HG03175 (cell line): ENCODE measurements at regions not wholly inside any gene's neighbourhood (a gene's known extent, or its start where the extent isn't known, plus 50 kb on each side); places are given as distances from the start of the nearest gene placed in this dataset.
"Not testable (repeated sequence)": the region's sequence is repeated elsewhere in the genome, so short reads cannot be mapped to it uniquely, and the experiment has no call there.

ENCODE experiments used
- ATAC-seq: cut with Tn5 transposase; IDR thresholded peaks from one replicate; pipeline ENCODE4 v1.9.1; 2021; ENCODE audit warnings: mild to moderate bottlenecking, moderate library complexity; ENCODE audit not compliant: unreplicated experiment

GRCh38 chr2:188787021-188787657 lies 187.0 kb upstream of the COL3A1 start:
- ATAC-seq, result no peak

DNA sequence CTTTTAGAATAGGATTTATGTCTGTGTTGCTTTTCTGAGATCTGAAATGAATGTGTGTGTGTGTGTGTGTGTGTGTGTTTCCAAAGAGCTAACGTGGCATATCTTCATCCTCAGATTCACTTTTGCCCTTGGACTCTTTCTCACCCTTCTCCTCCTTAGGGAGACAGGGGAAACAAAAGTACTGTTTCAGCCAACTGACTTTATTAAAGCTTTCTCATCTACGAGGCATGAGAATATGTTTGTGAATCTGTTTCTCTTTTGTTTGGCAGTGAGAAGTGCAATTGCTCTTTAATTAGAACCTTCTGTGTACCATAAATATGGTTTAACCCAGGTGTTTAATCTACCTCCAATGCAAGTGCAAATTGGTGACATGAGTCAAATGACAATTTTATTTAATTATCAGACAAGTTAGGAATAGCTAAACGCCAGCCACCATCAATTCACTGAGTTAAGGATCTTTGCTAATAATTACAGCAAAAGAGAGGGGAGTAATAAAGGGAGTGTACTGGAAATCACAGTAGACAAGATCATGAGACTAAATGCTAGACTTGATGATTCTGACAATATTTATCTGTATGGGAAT lies 186.4 kb upstream of the COL3A1 start:
- ATAC-seq, result no peak

DNA sequence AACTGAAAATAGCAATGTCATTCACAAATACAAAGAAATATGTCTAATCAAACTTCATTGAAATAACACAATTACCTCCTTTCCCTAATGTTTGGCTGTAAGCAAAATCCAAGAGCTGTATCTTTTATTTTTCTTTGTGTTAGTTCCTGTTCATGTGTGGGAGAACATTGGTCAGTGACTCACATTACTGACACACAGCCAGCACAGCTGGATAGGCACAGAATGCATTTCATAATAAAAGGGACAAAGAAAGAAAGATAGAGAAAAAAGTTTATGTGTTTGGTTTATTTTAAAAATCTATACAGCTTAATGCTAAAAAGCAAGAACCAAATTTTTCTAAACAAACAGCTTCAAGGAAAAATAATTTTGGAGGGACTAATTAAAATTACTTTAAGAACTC lies 185.6 kb upstream of the COL3A1 start:
- no peak for ATAC-seq

- no peak for ATAC-seq
Observed at GRCh38 chr2:188789951-188790350, 184.2 kb upstream of the COL3A1 start.

- ATAC-seq, result not testable (repeated sequence)
Observed at GRCh38 chr2:188794453-188794852, 179.7 kb upstream of the COL3A1 start.

- ATAC-seq, result no peak
Observed at GRCh38 chr2:188795762-188796161, 178.4 kb upstream of the COL3A1 start.

DNA sequence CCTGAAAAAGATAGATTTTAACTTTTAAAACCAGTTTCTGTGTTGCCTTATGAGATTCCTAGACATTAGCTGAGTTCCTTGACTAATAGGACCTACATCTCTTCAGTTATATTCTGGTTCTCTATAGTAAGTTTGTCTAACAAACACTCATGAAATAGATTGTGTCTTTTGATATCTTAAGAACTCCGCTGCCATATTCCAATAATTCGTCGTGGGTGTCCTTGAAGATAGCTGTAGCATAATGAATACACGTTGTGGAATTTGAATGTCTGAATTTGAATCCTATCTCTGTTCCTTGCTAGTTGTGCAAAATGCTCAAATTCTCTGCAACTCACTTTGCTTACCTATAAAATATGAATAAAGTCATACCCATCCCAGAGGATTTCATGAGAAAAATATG lies 176.8 kb upstream of the COL3A1 start:
- ATAC-seq, result no peak

DNA sequence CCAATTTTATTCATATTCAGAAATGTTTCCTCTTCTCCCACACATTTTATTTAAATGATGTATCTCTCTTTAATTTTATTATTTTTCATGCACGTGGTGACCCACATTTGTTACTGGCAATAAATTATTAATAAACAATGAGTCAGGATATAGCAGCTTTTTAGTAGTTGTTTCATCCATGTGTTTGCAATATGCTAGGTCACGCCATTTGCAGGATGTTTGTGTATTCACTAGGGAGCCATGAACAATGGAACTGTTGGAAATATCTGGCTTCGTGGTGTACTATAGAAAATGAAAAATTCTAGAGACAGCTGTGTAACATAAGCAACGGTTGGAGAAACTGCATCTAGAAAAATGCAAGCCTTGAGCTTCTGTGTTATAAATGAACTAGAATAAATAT lies 176.0 kb upstream of the COL3A1 start:
- no peak for ATAC-seq

GRCh38 chr2:188805219-188805618 lies 169.0 kb upstream of the COL3A1 start:
- no peak for ATAC-seq

- ATAC-seq, result no peak
Observed at GRCh38 chr2:188808947-188809355, 165.2 kb upstream of the COL3A1 start.

DNA sequence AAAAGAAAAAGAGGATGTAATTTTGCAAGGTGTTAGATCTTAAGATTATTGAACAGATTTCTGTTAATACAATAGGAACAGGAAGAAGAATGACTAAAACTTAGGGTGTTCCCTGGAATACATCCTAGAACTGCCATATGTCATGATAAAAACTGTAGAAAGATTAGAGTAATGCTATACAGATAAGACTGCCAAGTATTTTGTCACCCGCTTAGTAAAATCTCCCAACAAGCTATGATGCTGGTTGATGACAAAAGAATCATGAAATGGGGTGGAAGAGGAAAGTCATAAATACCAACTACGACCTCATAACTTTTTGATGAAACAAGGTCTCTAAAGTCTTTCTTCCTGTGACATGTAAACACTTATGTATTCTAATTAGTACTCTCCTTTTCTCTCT lies 163.6 kb upstream of the COL3A1 start:
- ATAC-seq, result no peak

- no peak for ATAC-seq
Observed at GRCh38 chr2:188811522-188811921, 162.7 kb upstream of the COL3A1 start.

DNA sequence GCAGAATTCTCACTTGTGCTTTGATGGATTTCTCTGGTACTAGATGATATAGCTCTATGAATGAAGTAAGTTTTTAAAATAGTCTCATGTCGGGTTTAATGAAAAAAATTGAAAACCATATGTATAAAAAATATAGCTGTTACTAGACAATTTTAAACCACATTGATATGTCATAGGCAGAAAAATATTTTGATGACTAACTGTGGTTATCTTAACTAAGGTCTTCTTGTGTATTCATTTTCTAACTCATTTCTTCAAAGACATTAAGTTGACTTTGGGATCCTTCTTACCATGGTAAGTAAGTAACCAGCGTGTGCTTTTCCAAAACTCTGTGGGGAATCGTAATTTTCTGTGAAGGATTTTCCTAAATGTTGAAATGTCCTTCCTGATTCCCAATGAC lies 160.9 kb upstream of the COL3A1 start:
- ATAC-seq, result no peak

DNA sequence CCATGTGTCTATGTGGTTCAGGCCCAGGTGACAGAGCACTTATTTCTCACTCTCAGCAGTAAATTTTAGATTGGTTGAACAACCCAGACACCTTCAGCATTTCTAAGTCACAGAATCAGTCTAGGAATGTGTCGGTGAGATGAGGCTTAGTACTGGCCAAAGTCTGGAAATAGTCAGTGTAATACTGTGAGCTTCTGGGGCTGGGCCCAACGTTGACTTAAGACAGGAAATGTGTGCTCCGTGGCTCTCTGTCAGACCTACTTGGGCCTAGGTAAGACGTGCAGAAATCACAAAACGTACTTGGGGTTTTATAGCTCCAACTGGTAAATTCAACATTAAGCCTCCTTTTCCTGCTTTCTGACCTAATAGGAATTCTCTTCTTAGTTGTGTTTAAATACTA lies 160.3 kb upstream of the COL3A1 start:
- no peak for ATAC-seq

- ATAC-seq, result no peak
Observed at GRCh38 chr2:188819011-188819410, 155.2 kb upstream of the COL3A1 start.

DNA sequence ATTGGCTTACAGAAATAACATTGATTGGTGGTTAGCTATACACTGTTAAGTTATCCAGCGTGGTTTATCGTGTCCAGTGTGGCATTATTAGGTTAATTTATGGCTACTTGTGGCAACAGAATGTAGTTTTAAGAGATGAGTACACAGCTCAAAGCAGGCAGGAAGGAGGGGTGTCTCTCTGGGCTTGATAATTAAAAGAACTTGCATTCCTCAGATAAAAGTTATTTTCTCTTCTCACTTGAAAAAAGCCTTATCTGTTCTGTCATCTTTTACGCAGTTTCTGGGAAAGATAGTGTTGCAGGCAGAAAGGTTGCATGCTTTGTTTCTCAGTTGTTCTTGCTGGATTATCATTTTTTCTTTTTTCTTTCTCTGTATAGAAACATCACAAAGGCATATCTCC lies 154.4 kb upstream of the COL3A1 start:
- ATAC-seq, result no peak

- no peak for ATAC-seq
Observed at GRCh38 chr2:188820576-188820975, 153.6 kb upstream of the COL3A1 start.

DNA sequence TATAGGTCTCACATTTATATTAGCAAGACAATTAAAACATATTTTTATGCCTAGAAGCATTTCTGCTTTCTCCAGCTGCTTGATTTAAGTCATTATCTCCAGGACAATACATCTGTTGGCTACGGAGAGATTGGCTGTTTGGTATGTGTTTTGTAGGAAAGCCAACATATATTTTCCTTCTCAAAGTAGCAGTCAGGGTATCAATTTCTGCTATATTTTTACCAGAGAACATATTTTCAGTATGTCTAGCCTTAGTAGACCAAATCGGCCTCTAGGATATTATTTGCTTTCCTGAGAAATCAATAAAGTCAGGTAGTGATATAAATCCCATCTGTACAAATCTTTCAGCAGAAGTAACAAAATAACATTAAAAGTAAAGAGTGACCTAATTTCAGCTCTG lies 150.0 kb upstream of the COL3A1 start:
- ATAC-seq, result no peak

- no peak for ATAC-seq
Observed at GRCh38 chr2:188833331-188833730, 140.8 kb upstream of the COL3A1 start.

GRCh38 chr2:188833799-188834198 lies 140.4 kb upstream of the COL3A1 start:
- no peak for ATAC-seq

GRCh38 chr2:188835006-188835405 lies 139.2 kb upstream of the COL3A1 start:
- no peak for ATAC-seq

DNA sequence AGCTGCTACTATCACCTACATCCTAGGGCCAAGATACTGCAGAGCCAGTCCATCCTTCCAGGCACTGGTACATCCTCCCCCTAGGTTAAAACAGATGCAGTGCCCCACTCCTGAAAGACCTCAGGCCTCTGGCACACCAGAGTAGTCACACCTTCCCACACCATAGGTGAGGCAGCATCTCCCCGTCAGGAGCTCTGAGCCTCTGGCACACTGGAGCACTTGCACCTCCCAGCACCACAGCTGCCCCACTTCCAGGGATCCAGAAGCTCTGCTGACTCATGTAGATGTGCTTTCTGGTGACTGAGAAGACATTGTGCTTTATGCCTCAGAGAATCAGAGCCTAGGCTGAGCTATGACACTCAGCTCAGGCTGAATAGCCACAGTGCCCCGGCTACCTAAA lies 138.4 kb upstream of the COL3A1 start:
- no peak for ATAC-seq

DNA sequence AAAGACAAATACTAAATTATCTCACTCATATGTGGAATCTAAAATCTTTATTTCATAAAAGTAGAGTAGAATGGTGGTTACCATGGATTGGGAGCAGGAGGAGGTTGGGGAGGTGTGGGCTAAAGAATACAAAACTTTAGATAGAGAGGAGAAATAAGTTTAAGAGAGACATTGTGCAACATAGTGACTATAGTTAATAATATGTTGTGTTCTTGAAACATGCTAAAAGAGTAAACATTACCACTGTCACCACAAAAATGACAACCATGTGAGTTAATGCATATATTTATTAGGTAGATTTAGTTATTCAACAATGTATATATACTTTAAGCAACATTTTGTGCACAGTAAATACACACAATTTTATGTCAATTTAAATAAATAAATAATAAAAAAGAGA lies 128.5 kb upstream of the COL3A1 start:
- ATAC-seq, result no peak
